Muscle of leg (tissue), 3 donors: ENCODE measurements at regions not wholly inside any gene's neighbourhood (a gene's known extent, or its start where the extent isn't known, plus 50 kb on each side); places are given as distances from the start of the nearest gene placed in this dataset.

ENCODE experiments used
- DNase-seq: peaks from one replicate; pipeline ENCODE4 v3.0.0; 2013
- H3K27ac ChIP-seq: one replicate; pipeline ENCODE4 v1.5.1; 2013; ENCODE audit warnings: mild to moderate bottlenecking, low read length, control low read depth
- H3K27me3 ChIP-seq: one replicate; pipeline ENCODE4 v1.6.1; 2013; ENCODE audit warnings: low read length; ENCODE audit not compliant: control insufficient read depth, insufficient read depth
- H3K36me3 ChIP-seq: one replicate; pipeline ENCODE4 v1.6.1; 2013; ENCODE audit warnings: low read length; ENCODE audit not compliant: control insufficient read depth, insufficient read depth
- H3K4me1 ChIP-seq: one replicate; pipeline ENCODE4 v1.6.1; 2013; ENCODE audit warnings: low read length; ENCODE audit not compliant: control insufficient read depth, insufficient read depth
- H3K4me3 ChIP-seq: one replicate; pipeline ENCODE4 v1.5.1; 2013; ENCODE audit warnings: low read length, control low read depth
- H3K9me3 ChIP-seq: replicated peaks from 2 replicates; pipeline ENCODE4 v1.6.1; 2013; ENCODE audit warnings: low read depth, low read length; ENCODE audit not compliant: control insufficient read depth
- WGBS: methylation state at CpG from one replicate; pipeline ENCODE4 v1.1.5; 2013; ENCODE audit warnings: missing lambda C conversion rate; ENCODE audit not compliant: insufficient coverage; 5-methylcytosine and 5-hydroxymethylcytosine counted together

DNA sequence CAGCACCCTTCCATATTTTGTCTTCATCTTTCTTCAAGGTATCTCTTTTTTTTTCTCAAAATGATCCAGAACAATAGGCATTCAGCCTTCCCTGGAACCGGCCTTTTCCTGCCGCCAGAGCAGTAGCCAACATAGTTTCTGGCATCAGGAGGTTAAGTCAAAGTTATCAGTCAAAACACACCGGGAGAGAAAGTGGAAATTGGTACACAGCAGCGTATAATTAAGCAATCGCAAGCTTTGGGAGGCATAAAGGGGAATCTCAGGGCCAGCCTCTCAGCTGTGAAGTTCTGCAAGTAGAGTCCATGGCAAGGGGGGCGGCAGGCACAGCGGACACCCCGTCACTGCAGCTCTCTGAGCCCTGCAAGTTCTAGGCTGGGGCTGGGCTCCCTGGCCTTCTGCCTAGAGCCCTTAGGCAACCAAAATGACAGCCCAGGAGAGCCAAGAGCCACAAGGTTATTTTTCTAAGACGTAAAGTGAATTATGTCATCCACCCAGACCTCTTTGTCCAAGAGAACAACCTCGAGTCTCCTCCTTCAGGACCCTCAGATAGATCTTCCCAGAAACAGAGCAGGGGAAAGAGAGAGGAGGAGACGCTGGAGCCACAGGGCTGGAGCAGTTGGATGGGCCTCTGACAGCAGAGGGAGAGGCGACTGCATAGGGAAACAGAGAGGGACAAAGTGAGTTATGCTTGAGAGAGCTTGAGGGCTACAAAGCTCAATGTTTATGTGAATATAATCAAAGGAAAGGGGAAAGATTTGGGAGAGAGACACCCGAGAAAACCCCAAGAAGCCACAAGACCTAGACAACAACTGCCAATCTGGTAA lies 114.7 kb downstream of the BCL2L11 start:
- no peak for DNase-seq
- no peaks in the 10 kb centered on the region for H3K4me1 ChIP-seq
- WGBS = 86% methylated on average over 10 of the region's 13 CpGs
- H3K36me3 ChIP-seq = no peaks in the 10 kb centered on the region
- H3K9me3 ChIP-seq = no peaks in the 10 kb centered on the region
- H3K4me3 ChIP-seq = no peak overlapping the region
- H3K27me3 ChIP-seq = no peaks in the 10 kb centered on the region
- no peak overlapping the region for H3K27ac ChIP-seq

DNA sequence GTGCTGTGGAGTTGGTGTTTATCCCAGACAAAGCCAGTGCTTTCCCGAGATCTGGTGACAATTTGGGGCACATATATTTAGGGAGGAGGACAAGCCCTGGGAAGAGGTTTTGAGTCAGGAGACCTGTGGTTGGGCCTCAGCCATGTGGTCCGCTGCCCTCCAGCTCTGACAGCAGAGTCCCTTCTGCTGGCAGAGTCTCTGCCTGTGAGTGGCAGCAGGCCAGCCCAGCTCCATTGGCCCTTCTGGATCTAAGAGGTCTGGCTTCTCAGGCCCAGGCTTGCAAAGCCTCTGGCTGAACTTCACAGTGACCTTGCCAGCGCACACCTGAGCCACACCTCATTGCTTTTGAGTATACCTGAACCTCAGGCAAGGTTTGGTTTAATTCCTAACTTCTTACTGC lies 115.3 kb downstream of the BCL2L11 start:
- Histone ChIP-seq H3K27me3 (no peaks in the 10 kb centered on the region), H3K4me1 (no peaks in the 10 kb centered on the region), H3K36me3 (no peaks in the 10 kb centered on the region), H3K27ac (no peak overlapping the region), H3K4me3 (no peak overlapping the region), H3K9me3 (no peaks in the 10 kb centered on the region)
- no peak for DNase-seq
- WGBS = 67% methylated on average over 3 of the region's 3 CpGs

DNA sequence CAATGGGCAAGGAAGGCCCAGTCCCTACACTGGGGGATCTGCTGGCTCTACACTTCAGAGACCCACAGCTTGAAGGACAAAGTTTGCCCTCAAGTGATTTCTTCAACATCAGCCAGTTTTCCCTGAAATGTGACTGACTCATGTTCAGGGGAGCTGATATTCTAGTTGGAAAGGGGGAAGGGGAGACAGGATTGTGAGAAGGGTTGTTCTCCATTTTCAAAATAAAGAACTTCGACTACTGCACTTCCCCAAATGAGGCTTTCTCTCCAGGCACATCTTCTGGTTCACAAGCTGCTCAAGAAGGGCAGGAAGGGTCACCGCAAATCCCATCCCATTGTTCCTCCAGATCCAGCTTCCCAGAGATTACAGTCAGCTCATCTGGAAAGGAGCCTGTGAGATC lies 117.6 kb downstream of the BCL2L11 start:
- Histone ChIP-seq H3K4me3 (no peak overlapping the region), H3K4me1 (no peaks in the 10 kb centered on the region), H3K27ac (no peak overlapping the region), H3K9me3 (no peaks in the 10 kb centered on the region), H3K36me3 (no peaks in the 10 kb centered on the region), H3K27me3 (no peaks in the 10 kb centered on the region)
- DNase-seq = no peak
- 86% methylated on average over 1 of the region's 2 CpGs for WGBS

DNA sequence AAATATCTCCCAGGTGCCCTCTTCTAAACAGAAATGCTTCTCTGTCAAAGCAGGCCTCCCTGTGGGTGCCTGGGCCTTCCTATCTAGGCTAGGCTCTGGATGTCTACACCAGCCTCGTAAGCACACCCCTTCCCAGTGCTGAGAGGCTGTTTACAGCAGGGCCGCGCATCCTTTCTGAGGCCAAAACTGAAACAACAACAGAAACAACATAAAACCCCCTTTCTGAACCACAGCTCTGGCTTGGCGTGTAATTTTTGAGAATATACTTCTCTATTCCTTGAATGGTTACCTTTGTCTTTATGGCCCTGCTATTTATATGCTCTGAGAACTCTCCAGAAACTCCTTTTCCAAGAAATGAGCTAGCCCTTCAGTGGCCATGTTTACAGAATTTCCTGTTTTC lies 118.4 kb downstream of the BCL2L11 start:
- H3K36me3 ChIP-seq = no peaks in the 10 kb centered on the region
- no peaks in the 10 kb centered on the region for H3K9me3 ChIP-seq
- H3K4me1 ChIP-seq = no peaks in the 10 kb centered on the region
- whole genome bisulfite sequencing = no CpG with 5 or more reads among the region's 4 CpGs
- no peak for DNase-seq
- H3K27ac ChIP-seq = no peak overlapping the region
- no peaks in the 10 kb centered on the region for H3K27me3 ChIP-seq
- H3K4me3 ChIP-seq = no peak overlapping the region

DNA sequence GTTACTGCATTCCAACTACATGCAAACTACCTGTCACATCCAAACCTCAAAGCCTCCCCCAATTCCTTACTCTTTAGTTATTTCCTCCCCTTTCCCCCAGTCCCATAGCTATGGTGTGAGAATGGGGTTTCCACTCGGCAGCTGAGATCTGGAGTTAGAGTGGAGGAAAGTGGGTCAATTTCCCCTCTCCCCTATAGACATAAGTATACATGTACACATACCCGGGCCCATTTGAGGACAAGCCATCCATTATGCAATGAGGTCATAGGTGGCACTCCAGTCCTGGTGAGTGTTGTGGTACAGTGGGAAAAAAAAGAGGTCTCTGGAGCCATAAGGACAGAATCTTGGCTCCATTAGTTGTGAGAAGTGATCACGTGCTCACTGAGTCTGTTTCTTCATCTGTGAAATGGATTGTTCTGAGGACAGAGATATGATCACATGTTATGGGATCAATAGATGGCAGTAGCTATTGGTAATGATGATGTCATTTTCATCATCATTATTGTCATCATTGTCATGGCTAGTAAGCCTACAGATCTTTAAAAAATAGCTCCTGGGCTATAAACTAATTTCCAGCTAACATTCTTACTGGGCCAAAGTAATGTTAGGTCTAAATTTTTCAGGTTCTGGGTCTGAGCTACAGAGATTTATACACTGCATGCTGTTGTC lies 119.0 kb downstream of the BCL2L11 start:
- WGBS = 100% methylated on average over 1 of the region's 3 CpGs
- Histone ChIP-seq H3K36me3 (no peaks in the 10 kb centered on the region), H3K4me3 (no peak overlapping the region), H3K4me1 (no peaks in the 10 kb centered on the region), H3K27me3 (no peaks in the 10 kb centered on the region), H3K27ac (no peak overlapping the region), H3K9me3 (no peaks in the 10 kb centered on the region)
- DNase-seq = no peak

DNA sequence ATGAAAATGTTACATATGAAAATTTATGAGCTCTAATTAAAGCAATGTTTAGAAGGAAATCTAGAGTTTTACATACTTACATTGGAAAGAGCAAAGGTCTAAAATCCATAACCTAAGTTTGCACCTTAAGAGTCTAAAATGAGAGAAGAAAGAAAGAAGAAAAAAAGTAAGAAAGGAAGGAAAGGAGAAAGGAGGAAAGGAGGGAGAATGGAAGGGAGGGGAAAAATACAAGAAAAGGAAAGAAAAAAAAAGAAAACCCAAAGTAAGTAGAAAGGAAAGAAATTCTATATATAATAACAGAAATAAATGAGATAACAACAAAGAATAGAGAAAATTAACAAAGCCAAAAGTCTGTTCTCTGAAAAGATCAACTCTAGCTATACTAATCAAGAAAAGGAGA lies 122.6 kb downstream of the BCL2L11 start:
- no peak for DNase-seq
- H3K4me3 ChIP-seq = no peak overlapping the region

DNA sequence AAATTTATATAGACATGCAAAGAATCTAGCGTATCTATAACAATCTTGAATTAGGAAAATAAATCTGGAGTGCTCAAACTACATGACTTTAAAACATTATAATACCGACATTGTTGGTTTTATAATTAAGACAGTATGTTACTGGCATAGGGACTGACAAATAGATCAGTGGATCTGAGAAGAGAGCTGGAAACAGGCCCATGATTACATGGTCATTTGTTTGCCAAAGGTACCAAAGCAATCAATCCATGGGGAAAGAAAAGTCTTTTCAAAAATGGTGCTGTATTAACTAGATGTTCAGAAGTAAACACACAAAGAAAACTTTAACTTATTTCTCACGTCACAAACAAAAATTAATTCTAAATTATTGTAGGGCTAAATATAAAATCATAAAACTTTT lies 124.2 kb downstream of the BCL2L11 start:
- Histone ChIP-seq H3K36me3 (no peaks in the 10 kb centered on the region), H3K4me1 (peaks cover 6% of the 10 kb centered on the region), H3K9me3 (no peaks in the 10 kb centered on the region), H3K27me3 (no peaks in the 10 kb centered on the region), H3K4me3 (no peak overlapping the region), H3K27ac (no peak overlapping the region)
- DNase-seq = peak; percentile 13
- WGBS = no CpG with 5 or more reads among the region's 3 CpGs

More for the DNA sequence above, 122.6 kb downstream of the BCL2L11 start:
- Histone ChIP-seq H3K36me3 (no peaks in the 10 kb centered on the region), H3K9me3 (no peaks in the 10 kb centered on the region), H3K4me1 (peaks cover 6% of the 10 kb centered on the region), H3K27ac (no peak overlapping the region), H3K27me3 (no peaks in the 10 kb centered on the region)

DNA sequence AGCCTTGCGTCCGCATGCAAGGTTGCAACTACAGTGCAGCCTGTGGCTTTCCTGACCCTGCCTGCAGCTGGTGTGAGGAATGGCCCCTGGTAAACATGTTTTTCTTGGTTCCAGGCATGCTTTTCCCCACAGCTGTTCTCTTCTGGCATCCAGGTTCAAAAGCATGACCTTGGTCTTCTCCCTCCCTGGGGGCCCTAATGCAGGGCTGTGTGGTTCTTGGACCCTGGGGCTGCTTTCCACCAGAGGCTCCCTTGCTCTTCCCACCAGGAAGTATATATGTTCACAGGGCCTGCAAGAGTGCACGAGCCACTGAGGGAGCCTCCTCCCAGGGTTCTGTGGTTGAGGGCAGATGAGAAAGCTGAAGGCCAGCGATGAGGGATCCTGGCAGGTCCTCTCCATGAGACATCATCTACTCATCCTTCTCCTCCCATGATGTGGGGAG lies 125.9 kb downstream of the BCL2L11 start:
- Histone ChIP-seq H3K9me3 (no peaks in the 10 kb centered on the region), H3K27me3 (no peaks in the 10 kb centered on the region), H3K4me1 (peaks cover 6% of the 10 kb centered on the region), H3K27ac (no peak overlapping the region), H3K36me3 (no peaks in the 10 kb centered on the region), H3K4me3 (no peak overlapping the region)
- 88% methylated on average over 2 of the region's 4 CpGs for WGBS
- peak; percentile 17 for DNase-seq

DNA sequence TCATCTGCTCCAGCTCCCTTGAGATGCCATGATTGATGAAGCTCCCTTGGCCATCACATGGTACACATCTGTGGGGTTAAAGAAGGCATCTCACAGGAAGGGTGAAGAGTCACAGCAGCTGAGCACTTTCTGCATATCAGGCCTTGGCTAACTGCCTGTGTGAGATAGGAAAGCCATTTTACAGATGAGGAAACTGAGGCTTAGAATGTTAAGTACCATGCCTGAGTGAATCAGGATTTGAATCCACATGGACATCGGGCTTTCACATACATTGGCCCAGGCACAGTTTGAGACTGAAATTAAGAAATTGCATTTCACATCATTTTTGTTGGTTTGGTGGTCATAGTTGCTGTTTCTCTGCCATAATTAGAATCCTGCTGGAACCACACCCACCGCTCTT lies 126.8 kb downstream of the BCL2L11 start:
- peaks cover 6% of the 10 kb centered on the region for H3K4me1 ChIP-seq
- no peaks in the 10 kb centered on the region for H3K36me3 ChIP-seq
- H3K9me3 ChIP-seq = no peaks in the 10 kb centered on the region
- H3K27ac ChIP-seq = no peak overlapping the region
- H3K4me3 ChIP-seq = no peak overlapping the region
- H3K27me3 ChIP-seq = no peaks in the 10 kb centered on the region
- DNase-seq = no peak
- WGBS = 100% methylated on average over 1 of the region's 2 CpGs

DNA sequence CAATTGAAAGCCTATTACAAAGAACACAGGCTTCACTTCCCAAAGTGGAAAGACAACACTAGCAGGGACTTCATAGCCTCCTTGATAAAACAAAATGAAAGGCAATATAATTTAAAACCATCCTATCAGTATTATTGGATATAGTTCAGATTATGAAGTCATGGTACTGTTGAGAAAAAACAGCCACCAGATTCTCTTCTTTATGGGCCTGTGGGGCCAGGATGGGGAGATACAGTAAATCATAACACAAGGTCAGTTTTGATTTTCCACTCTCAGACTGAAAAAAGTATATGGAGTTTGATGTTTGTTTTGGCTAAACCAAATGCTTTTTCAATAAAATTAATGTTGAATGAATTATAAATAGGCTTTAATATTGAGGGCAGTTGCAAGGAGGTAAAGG lies 129.1 kb downstream of the BCL2L11 start:
- Histone ChIP-seq H3K9me3 (no peaks in the 10 kb centered on the region), H3K36me3 (no peaks in the 10 kb centered on the region), H3K27me3 (no peaks in the 10 kb centered on the region), H3K4me1 (peaks cover 6% of the 10 kb centered on the region), H3K4me3 (no peak overlapping the region), H3K27ac (no peak overlapping the region)
- no peak for DNase-seq
